Keratinocyte (primary cell): ENCODE measurements at regions not wholly inside any gene's neighbourhood (a gene's known extent, or its start where the extent isn't known, plus 50 kb on each side); places are given as distances from the start of the nearest gene placed in this dataset.

ENCODE experiments used
- DNase-seq: peaks from one replicate; pipeline ENCODE4 v3.0.0-alpha.2; 2011; ENCODE audit warnings: low read depth, missing footprints, low spot score
- FAIRE-seq: peaks from 2 replicates; lab custom pipeline; 2011; peaks lifted over from hg19 to GRCh38; lab: Jason Lieb, UNC
- H2AFZ ChIP-seq: 2 replicates; pipeline ENCODE4 v1.6.0; 2012; ENCODE audit warnings: low read length, control low read depth, inconsistent platforms; ENCODE audit not compliant: control insufficient read depth
- H3K27ac ChIP-seq: 2 replicates; pipeline ENCODE4 v1.5.1; 2011; ENCODE audit warnings: low read length; ENCODE audit not compliant: control insufficient read depth, insufficient read depth
- H3K27me3 ChIP-seq: 3 replicates; pipeline ENCODE4 v1.6.0; 2011; ENCODE audit warnings: low read length; ENCODE audit not compliant: control insufficient read depth, insufficient read depth; ENCODE audit errors: extremely low read depth
- H3K36me3 ChIP-seq, 2 experiments: 2 replicates in 1 of 2; 3 replicates in 1 of 2; pipeline ENCODE4 v1.5.1; 2011; ENCODE audit warnings: low read length in 2 of 2, mild to moderate bottlenecking in 1 of 2; ENCODE audit not compliant: control insufficient read depth in 2 of 2, insufficient read depth in 2 of 2; ENCODE audit errors: extremely low read depth in 1 of 2
- H3K4me1 ChIP-seq: 3 replicates; pipeline ENCODE4 v1.5.1; 2011; ENCODE audit warnings: low read length; ENCODE audit not compliant: control insufficient read depth, insufficient read depth; ENCODE audit errors: extremely low read depth
- H3K4me2 ChIP-seq: 3 replicates; pipeline ENCODE4 v1.6.0; 2011; ENCODE audit warnings: low read depth, low read length; ENCODE audit not compliant: control insufficient read depth, insufficient read depth; ENCODE audit errors: extremely low read depth
- H3K4me3 ChIP-seq, 3 experiments: fragments of 200-600 bp in 1 of 3; sonication (generic) in 1 of 3; 2 replicates in 2 of 3; 3 replicates in 1 of 3; pipeline ENCODE4 v1.5.1; 2011 to 2016; ENCODE audit warnings: low read length in 3 of 3, mild to moderate bottlenecking in 3 of 3, control low read depth in 2 of 3, inconsistent platforms in 1 of 3, low read depth in 1 of 3, mixed read lengths in 1 of 3, mixed run types in 1 of 3, moderate library complexity in 1 of 3; ENCODE audit not compliant: control insufficient read depth in 2 of 3, insufficient read depth in 2 of 3; ENCODE audit errors: extremely low read depth in 1 of 3
- H3K79me2 ChIP-seq: 2 replicates; pipeline ENCODE4 v1.6.0; 2012; ENCODE audit warnings: low read length; ENCODE audit not compliant: control insufficient read depth, insufficient read depth
- H3K9ac ChIP-seq: 3 replicates; pipeline ENCODE4 v1.6.0; 2011; ENCODE audit warnings: low read length; ENCODE audit not compliant: control insufficient read depth, insufficient read depth; ENCODE audit errors: extremely low read depth
- H3K9me1 ChIP-seq: 3 replicates; pipeline ENCODE4 v1.6.0; 2011; ENCODE audit warnings: low read length; ENCODE audit not compliant: control insufficient read depth, insufficient read depth; ENCODE audit errors: extremely low read depth
- H3K9me3 ChIP-seq: 2 replicates; pipeline ENCODE4 v1.5.1; 2012; ENCODE audit warnings: low read depth, low read length; ENCODE audit not compliant: control insufficient read depth
- H4K20me1 ChIP-seq: 3 replicates; pipeline ENCODE4 v1.6.0; 2011; ENCODE audit warnings: low read length; ENCODE audit not compliant: control insufficient read depth, insufficient read depth; ENCODE audit errors: extremely low read depth
- EZH2 ChIP-seq: IDR thresholded peaks from one replicate; pipeline ENCODE4 v1.6.1; 2012; ENCODE audit warnings: inconsistent platforms, mild to moderate bottlenecking, low read length, moderate library complexity
- dilution Hi-C: fragments of 300-500 bp; cut with MboI; formaldehyde crosslinking; loops from one replicate; pipeline ENCODE4 v1.7.0; 2020; ENCODE audit warnings: low sequenced_read_pairs; ENCODE audit not compliant: extremely low pct_ligation_motif_present
- TF ChIP-seq, protein P1 (sequence below), 3 experiments: IDR thresholded peaks in 1 of 3; conservative IDR thresholded peaks in 1 of 3; optimal IDR thresholded peaks in 1 of 3; 2 replicates in 2 of 3; 3 replicates in 1 of 3; pipeline versions ENCODE3 to v1.5.1; 2011; ENCODE audit warnings: low read length in 3 of 3, mild to moderate bottlenecking in 3 of 3, moderate library complexity in 2 of 3, control low read depth in 1 of 3, inconsistent platforms in 1 of 3; ENCODE audit not compliant: insufficient read depth in 2 of 3; ENCODE audit errors: extremely low read depth in 1 of 3

DNA sequence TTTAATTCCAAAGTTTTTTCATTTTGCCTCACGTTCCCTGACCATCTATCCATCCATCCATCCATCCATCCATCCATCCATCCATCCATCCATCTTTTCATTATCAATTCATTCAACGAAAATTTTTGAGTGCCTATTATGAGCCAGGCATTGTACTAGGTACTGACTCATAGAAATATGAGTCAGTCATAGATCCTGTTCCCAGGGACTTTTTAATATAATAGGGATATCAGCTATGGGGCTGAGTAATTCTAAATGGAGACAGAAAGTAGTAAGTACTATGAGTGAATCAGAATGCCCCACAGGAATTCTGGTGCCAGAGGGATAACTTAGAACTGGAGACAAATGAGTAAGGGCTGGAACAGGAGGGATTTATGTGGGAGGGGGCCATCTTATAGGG lies 49.8 kb upstream of the GNG12 start:
- peak; percentile 68 for FAIRE-seq
- dilution Hi-C loops, result no loop called here
- Histone ChIP-seq H3K9ac (no peak overlapping the region), H3K27me3 (no peaks in the 10 kb centered on the region), H3K27ac (no peak overlapping the region), H3K36me3 (no peaks in the 10 kb centered on the region), H3K9me1 (no peaks in the 10 kb centered on the region), H3K9me3 (no peaks in the 10 kb centered on the region), H3K4me1 (peaks cover 15% of the 10 kb centered on the region), H3K4me3 (no peak overlapping the region), H4K20me1 (no peaks in the 10 kb centered on the region), H2AFZ (no peak overlapping the region), H3K79me2 (no peaks in the 10 kb centered on the region), H3K4me2 (peak overlapping the region; percentile 31)
- no peak for TF ChIP-seq EZH2
- TF ChIP-seq, protein P1, sequence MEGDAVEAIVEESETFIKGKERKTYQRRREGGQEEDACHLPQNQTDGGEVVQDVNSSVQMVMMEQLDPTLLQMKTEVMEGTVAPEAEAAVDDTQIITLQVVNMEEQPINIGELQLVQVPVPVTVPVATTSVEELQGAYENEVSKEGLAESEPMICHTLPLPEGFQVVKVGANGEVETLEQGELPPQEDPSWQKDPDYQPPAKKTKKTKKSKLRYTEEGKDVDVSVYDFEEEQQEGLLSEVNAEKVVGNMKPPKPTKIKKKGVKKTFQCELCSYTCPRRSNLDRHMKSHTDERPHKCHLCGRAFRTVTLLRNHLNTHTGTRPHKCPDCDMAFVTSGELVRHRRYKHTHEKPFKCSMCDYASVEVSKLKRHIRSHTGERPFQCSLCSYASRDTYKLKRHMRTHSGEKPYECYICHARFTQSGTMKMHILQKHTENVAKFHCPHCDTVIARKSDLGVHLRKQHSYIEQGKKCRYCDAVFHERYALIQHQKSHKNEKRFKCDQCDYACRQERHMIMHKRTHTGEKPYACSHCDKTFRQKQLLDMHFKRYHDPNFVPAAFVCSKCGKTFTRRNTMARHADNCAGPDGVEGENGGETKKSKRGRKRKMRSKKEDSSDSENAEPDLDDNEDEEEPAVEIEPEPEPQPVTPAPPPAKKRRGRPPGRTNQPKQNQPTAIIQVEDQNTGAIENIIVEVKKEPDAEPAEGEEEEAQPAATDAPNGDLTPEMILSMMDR (optimal IDR thresholded peaks at IDR 0.05 in 1 of 3, IDR thresholded peaks at IDR 0.05 in 1 of 3, conservative IDR thresholded peaks at IDR 0.05 in 1 of 3; ENCODE audit: extremely low read depth in 1 of 3, insufficient read depth in 2 of 3, low read length in 3 of 3), result no peak
- DNase-seq, result peak; percentile 71
